K562 (cell line): ENCODE measurements at regions not wholly inside any gene's neighbourhood (a gene's known extent, or its start where the extent isn't known, plus 50 kb on each side); places are given as distances from the start of the nearest gene placed in this dataset.

ENCODE experiments used
- ATAC-seq: fragments of 200-7000 bp; cut with Tn5 transposase; 3 replicates; pipeline ENCODE4 v1.9.1; 2020; ENCODE audit warnings: moderate library complexity
- BruUV-seq: library from RNA; stranded (reverse); fragments of 400-500 nt; replicated peaks from 2 replicates; lab custom pipeline; 2021; lab: Mats Ljungman, UMichigan
- CTCF ChIA-PET: fragments of 300-600 bp; formaldehyde crosslinking; extraction: SDS; loops from one replicate; lab custom pipeline; 2021; ENCODE audit warnings: low intra/inter-chr PET ratio; lab: Yijun Ruan, JAX
- POLR2A ChIA-PET: fragments of 300-600, 350-650 bp; sonication (Branson Sonifier 250); formaldehyde crosslinking; extraction: SDS; loops from one replicate; lab custom pipeline; 2021; ENCODE audit warnings: antibody characterized with exemption, inconsistent platforms; lab: Yijun Ruan, JAX
- DNase-seq, 4 experiments: peaks; one replicate each; pipeline versions ENCODE4 v3.0.0 to v3.0.0-alpha.2; 2011 to 2018; ENCODE audit warnings: low spot score in 3 of 4, mixed read lengths in 3 of 4; ENCODE audit errors: extremely low read depth in 1 of 4
- FAIRE-seq: peaks from 2 replicates; lab custom pipeline; 2011; peaks lifted over from hg19 to GRCh38; lab: Jason Lieb, UNC
- H2AFZ ChIP-seq: 2 replicates; pipeline ENCODE4 v1.6.0; 2011; ENCODE audit warnings: low read depth, low read length, control low read depth, inconsistent platforms
- H3K27ac ChIP-seq: fragments of 200-600 bp; 3 replicates; pipeline ENCODE4 v1.8.0; 2011; ENCODE audit warnings: low read depth, mild to moderate bottlenecking, control low read depth, inconsistent platforms, low read length, moderate library complexity, mixed read lengths; ENCODE audit errors: extremely low read depth
- H3K27me3 ChIP-seq, 2 experiments: fragments of 300-600 bp in 1 of 2; 2 replicates in 1 of 2; 3 replicates in 1 of 2; pipeline versions ENCODE4 v1.6.0 to v1.8.0; 2011; ENCODE audit warnings: inconsistent platforms in 2 of 2, low read length in 2 of 2, mild to moderate bottlenecking in 1 of 2, mixed read lengths in 1 of 2, moderate library complexity in 1 of 2; ENCODE audit not compliant: control insufficient read depth in 2 of 2, insufficient read depth in 2 of 2
- H3K36me3 ChIP-seq: fragments of 300-600 bp; 3 replicates; pipeline ENCODE4 v1.8.0; 2011; ENCODE audit warnings: mild to moderate bottlenecking, low read length, inconsistent platforms; ENCODE audit not compliant: control insufficient read depth, insufficient read depth
- H3K4me1 ChIP-seq, 2 experiments: fragments of 200-600 bp in 1 of 2; replicated peaks in 1 of 2; 2 replicates in 1 of 2; 3 replicates in 1 of 2; pipeline versions ENCODE4 v1.5.1 to v1.8.0; 2011; ENCODE audit warnings: inconsistent platforms in 2 of 2, low read length in 2 of 2, mild to moderate bottlenecking in 1 of 2, mixed read lengths in 1 of 2, moderate library complexity in 1 of 2; ENCODE audit not compliant: control insufficient read depth in 2 of 2, insufficient read depth in 2 of 2
- H3K4me2 ChIP-seq: 2 replicates; pipeline ENCODE4 v1.6.1; 2011; ENCODE audit warnings: low read length, control low read depth, inconsistent platforms, mixed read lengths; ENCODE audit not compliant: insufficient read depth
- H3K4me3 ChIP-seq: fragments of 200-600 bp; sonication (generic), shearing (Covaris generic); 2 replicates; pipeline ENCODE4 v1.5.1; 2016; ENCODE audit warnings: control low read depth, inconsistent platforms
- H3K79me2 ChIP-seq: fragments of 200-600 bp; 3 replicates; pipeline ENCODE4 v1.8.0; 2011; ENCODE audit warnings: low read length, inconsistent platforms; ENCODE audit not compliant: control insufficient read depth, insufficient read depth
- H3K9ac ChIP-seq, 2 experiments: 2 replicates each; pipeline versions ENCODE4 v1.6.0 to v1.6.1; 2011; ENCODE audit warnings: low read depth in 2 of 2, low read length in 2 of 2, control low read depth in 1 of 2, inconsistent platforms in 1 of 2, mild to moderate bottlenecking in 1 of 2, mixed read lengths in 1 of 2; ENCODE audit not compliant: insufficient read depth in 1 of 2
- H3K9me1 ChIP-seq: one replicate; pipeline ENCODE4 v1.6.0; 2011; ENCODE audit warnings: inconsistent platforms, mild to moderate bottlenecking, low read length, moderate library complexity; ENCODE audit not compliant: control insufficient read depth, insufficient read depth
- H3K9me3 ChIP-seq: replicated peaks from 2 replicates; pipeline ENCODE4 v1.5.1; 2011; ENCODE audit warnings: low read depth, low read length, inconsistent platforms; ENCODE audit not compliant: control insufficient read depth, insufficient read depth
- H4K20me1 ChIP-seq: replicated peaks from 2 replicates; pipeline ENCODE4 v1.6.1; 2011; ENCODE audit warnings: low read length, inconsistent platforms, mixed read lengths; ENCODE audit not compliant: control insufficient read depth, insufficient read depth
- NKRF ChIP-seq: fragments of 450-650 bp; IDR thresholded peaks from 2 replicates; pipeline ENCODE4 v1.6.1; 2016; ENCODE audit warnings: borderline replicate concordance
- NR0B1 ChIP-seq: fragments of 450-650 bp; IDR thresholded peaks from one replicate; pipeline ENCODE4 v1.6.1; 2018; ENCODE audit warnings: mild to moderate bottlenecking, moderate library complexity; ENCODE audit not compliant: partially characterized antibody
- RFX1 ChIP-seq: fragments of 450-650 bp; IDR thresholded peaks from 2 replicates; pipeline ENCODE4 v1.6.1; 2016; ENCODE audit warnings: mild to moderate bottlenecking, moderate library complexity
- SPI1 ChIP-seq: IDR thresholded peaks from 2 replicates; pipeline ENCODE4 v1.6.1; 2011; ENCODE audit warnings: low read depth, low read length, control low read depth, borderline replicate concordance
- TSHZ1 ChIP-seq: fragments of 250-450 bp; sonication (Bioruptor Pico); IDR thresholded peaks from 2 replicates; pipeline ENCODE4 v1.4.0; 2020; ENCODE audit warnings: mild to moderate bottlenecking, moderate library complexity
- USF1 ChIP-seq: sonication (generic); formaldehyde crosslinking; IDR thresholded peaks from 2 replicates; pipeline ENCODE4 v1.9.0; 2022; ENCODE audit warnings: mild to moderate bottlenecking, missing genetic modification reagents
- XRCC5 ChIP-seq: fragments of 200-400 bp; formaldehyde crosslinking; IDR thresholded peaks from 2 replicates; pipeline ENCODE4 v1.6.1; 2017; ENCODE audit warnings: low read depth, mild to moderate bottlenecking, low read length
- ZBTB26 ChIP-seq: fragments of 450-650 bp; formaldehyde crosslinking; IDR thresholded peaks from 2 replicates; pipeline ENCODE4 v1.4.0; 2022; ENCODE audit warnings: missing genetic modification characterization
- ZBTB5 ChIP-seq: fragments of 450-650 bp; IDR thresholded peaks from 2 replicates; pipeline ENCODE4 v1.6.1; 2017; ENCODE audit warnings: antibody characterized with exemption
- ZNF175 ChIP-seq: fragments of 200-800 bp; sonication (Bioruptor generic); IDR thresholded peaks from 2 replicates; pipeline ENCODE4 v1.6.1; 2016; ENCODE audit warnings: low read depth, mild to moderate bottlenecking, missing genetic modification characterization, missing compliant biosample characterization
- WGBS: fragments of 100-300 bp; shearing (Covaris generic); methylation state at CpG from one replicate; pipeline ENCODE4 v1.1.6; 2016; ENCODE audit warnings: low coverage, mixed read lengths; ENCODE audit not compliant: insufficient coverage; ENCODE audit errors: missing lambda C conversion rate; 5-methylcytosine and 5-hydroxymethylcytosine counted together
- in situ Hi-C: fragments of 300-500 bp; cut with MboI; formaldehyde crosslinking; loops from 4 replicates; pipeline ENCODE4 v1.15.0; 2018; ENCODE audit warnings: inconsistent platforms, mixed read lengths
- intact Hi-C: fragments of 100-400 bp; cut with micrococcal nuclease; formaldehyde crosslinking; loops from 2 replicates; pipeline ENCODE4 v1.14.2; 2022

- H3K9me1 ChIP-seq, result no peaks in the 10 kb centered on the region
- H4K20me1 ChIP-seq, result no peaks in the 10 kb centered on the region
- H3K4me2 ChIP-seq, result no peak overlapping the region
- DNase-seq (no peak), FAIRE-seq (no peak), ATAC-seq (no peak)
- no peak overlapping the region for H2AFZ ChIP-seq
- H3K27me3 ChIP-seq, result no peaks in the 10 kb centered on the region
- ChIA-PET POLR2A (no interaction called here), CTCF (no interaction called here)
- no peaks in the 10 kb centered on the region for H3K36me3 ChIP-seq
- H3K79me2 ChIP-seq, result no peaks in the 10 kb centered on the region
- intact Hi-C loops, result no loop called here
- no peak overlapping the region for H3K27ac ChIP-seq
- in situ Hi-C loops, result no loop called here
- H3K4me3 ChIP-seq, result no peak overlapping the region
- H3K9ac ChIP-seq, result no peak overlapping the region
- BruUV-seq, result no TSS peak
- 0% methylated on average over 6 of the region's 6 CpGs for WGBS
- no peaks in the 10 kb centered on the region for H3K4me1 ChIP-seq
- no peaks in the 10 kb centered on the region for H3K9me3 ChIP-seq
- TF ChIP-seq USF1 (CRISPR knock-in tag) (no peak), SPI1 (no peak), NR0B1 (no peak), ZBTB26 (CRISPR knock-in tag) (no peak), RFX1 (no peak), NKRF (no peak), ZBTB5 (no peak), XRCC5 (no peak), ZNF175 (CRISPR knock-in tag) (no peak), TSHZ1 (CRISPR knock-in tag) (no peak)
These were observed 459.3 kb upstream of the ZNF608 start for GRCh38 chr5:125205601-125206225.
